OCI-LY3 (cell line): ENCODE measurements at regions not wholly inside any gene's neighbourhood (a gene's known extent, or its start where the extent isn't known, plus 50 kb on each side); places are given as distances from the start of the nearest gene placed in this dataset.

Source experiments
- EZH2phosphoT487 ChIP-seq: fragments of 200-600 bp; shearing (Covaris generic); IDR thresholded peaks from 2 replicates; pipeline ENCODE4 v1.6.1; 2018; ENCODE audit warnings: antibody characterized with exemption, mixed run types, low read depth
- TF ChIP-seq, protein P1 (sequence below): fragments of 200-600, 300-600 bp; sonication (generic); IDR thresholded peaks from 2 replicates; pipeline ENCODE4 v1.5.1; 2014; ENCODE audit warnings: antibody characterized with exemption, low read length, low read depth

- TF ChIP-seq, protein P1, sequence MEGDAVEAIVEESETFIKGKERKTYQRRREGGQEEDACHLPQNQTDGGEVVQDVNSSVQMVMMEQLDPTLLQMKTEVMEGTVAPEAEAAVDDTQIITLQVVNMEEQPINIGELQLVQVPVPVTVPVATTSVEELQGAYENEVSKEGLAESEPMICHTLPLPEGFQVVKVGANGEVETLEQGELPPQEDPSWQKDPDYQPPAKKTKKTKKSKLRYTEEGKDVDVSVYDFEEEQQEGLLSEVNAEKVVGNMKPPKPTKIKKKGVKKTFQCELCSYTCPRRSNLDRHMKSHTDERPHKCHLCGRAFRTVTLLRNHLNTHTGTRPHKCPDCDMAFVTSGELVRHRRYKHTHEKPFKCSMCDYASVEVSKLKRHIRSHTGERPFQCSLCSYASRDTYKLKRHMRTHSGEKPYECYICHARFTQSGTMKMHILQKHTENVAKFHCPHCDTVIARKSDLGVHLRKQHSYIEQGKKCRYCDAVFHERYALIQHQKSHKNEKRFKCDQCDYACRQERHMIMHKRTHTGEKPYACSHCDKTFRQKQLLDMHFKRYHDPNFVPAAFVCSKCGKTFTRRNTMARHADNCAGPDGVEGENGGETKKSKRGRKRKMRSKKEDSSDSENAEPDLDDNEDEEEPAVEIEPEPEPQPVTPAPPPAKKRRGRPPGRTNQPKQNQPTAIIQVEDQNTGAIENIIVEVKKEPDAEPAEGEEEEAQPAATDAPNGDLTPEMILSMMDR: no peak
- no peak for TF ChIP-seq EZH2phosphoT487
Observed at GRCh38 chr5:122611406-122611805, 163.5 kb upstream of the SNX2 start.
